Tibial artery (tissue), 4 donors: ENCODE measurements at regions not wholly inside any gene's neighbourhood (a gene's known extent, or its start where the extent isn't known, plus 50 kb on each side); places are given as distances from the start of the nearest gene placed in this dataset.
"Not testable (repeated sequence)": the region's sequence is repeated elsewhere in the genome, so short reads cannot be mapped to it uniquely, and the experiment has no call there.

Experiments
- DNase-seq, 2 donors: peaks; one replicate each; pipeline ENCODE4 v3.0.0-alpha.2; 2019
- H3K27ac ChIP-seq, 2 donors: fragments of 200-600 bp; sonication (generic) in 1 of 2; 1 replicate in 1 of 2; 2 replicates in 1 of 2; pipeline ENCODE4 v1.5.1; 2018 to 2019; ENCODE audit warnings: mild to moderate bottlenecking in 1 of 2
- H3K27me3 ChIP-seq, 2 donors: fragments of 200-600 bp; sonication (generic) in 1 of 2; one replicate each; pipeline versions ENCODE4 v1.5.1 to v1.6.0; 2016 to 2019
- H3K36me3 ChIP-seq, 3 donors: fragments of 200-600 bp; sonication (generic) in 2 of 3; one replicate each; pipeline ENCODE4 v1.5.1; 2016 to 2019; ENCODE audit warnings: mild to moderate bottlenecking in 2 of 3
- H3K4me1 ChIP-seq, 4 donors: fragments of 200-600 bp; sonication (generic) in 2 of 4; 1 replicate in 3 of 4; 2 replicates in 1 of 4; pipeline ENCODE4 v1.5.1; 2016 to 2019
- H3K4me3 ChIP-seq, 2 donors: fragments of 200-600 bp; sonication (generic) in 1 of 2; 1 replicate in 1 of 2; 2 replicates in 1 of 2; pipeline ENCODE4 v1.5.1; 2018 to 2019; ENCODE audit warnings: mild to moderate bottlenecking in 2 of 2
- H3K9me3 ChIP-seq, 3 donors: fragments of 200-600 bp; sonication (generic) in 1 of 3; one replicate each; pipeline ENCODE4 v1.5.1; 2016 to 2019
- CTCF ChIP-seq, 2 experiments: fragments of 200-600 bp in 1 of 2; fragments of 450-650 bp in 1 of 2; IDR thresholded peaks; one replicate each; pipeline ENCODE4 v1.5.1; 2017 to 2019; ENCODE audit warnings: antibody characterized with exemption in 2 of 2, mild to moderate bottlenecking in 1 of 2, moderate library complexity in 1 of 2
- intact Hi-C: fragments of 100-400 bp; cut with DNase I; formaldehyde crosslinking; loops from one replicate; pipeline ENCODE4 v1.15.0; 2023; ENCODE audit warnings: low total_unique reads

GRCh38 chr4:112708772-112709171 is 71.8 kb downstream of the LARP7 start:
- no peak for DNase-seq
- no peaks in the 10 kb centered on the region for H3K9me3 ChIP-seq
- no peak overlapping the region for H3K4me3 ChIP-seq
- intact Hi-C loops: no loop called here
- peaks cover 0 to 7% of the 10 kb centered on the region in 2 donors for H3K27me3 ChIP-seq
- TF ChIP-seq CTCF (IDR thresholded peaks at IDR 0.05): no peak
- no peak overlapping the region for H3K27ac ChIP-seq
- H3K4me1 ChIP-seq: peaks cover 0 to 19% (median 12%) of the 10 kb centered on the region in 4 donors
- no peaks in the 10 kb centered on the region for H3K36me3 ChIP-seq

GRCh38 chr4:112714922-112715901 is 78.3 kb downstream of the LARP7 start:
- no peak for DNase-seq
- TF ChIP-seq CTCF (IDR thresholded peaks at IDR 0.05): no peak
- Histone ChIP-seq H3K36me3 (no peaks in the 10 kb centered on the region), H3K4me3 (no peak overlapping the region), H3K27ac (no peak overlapping the region), H3K9me3 (no peaks in the 10 kb centered on the region), H3K4me1 (no peaks in the 10 kb centered on the region), H3K27me3 (no peaks in the 10 kb centered on the region)
- intact Hi-C loops: no loop called here

- Histone ChIP-seq H3K9me3 (no peaks in the 10 kb centered on the region), H3K27me3 (no peaks in the 10 kb centered on the region), H3K4me1 (no peaks in the 10 kb centered on the region), H3K36me3 (no peaks in the 10 kb centered on the region), H3K27ac (no peak overlapping the region), H3K4me3 (no peak overlapping the region)
- no peak for DNase-seq
- no peak for TF ChIP-seq CTCF (IDR thresholded peaks at IDR 0.05)
- intact Hi-C loops: no loop called here
Measured at GRCh38 chr4:112717856-112718255, 80.9 kb downstream of the LARP7 start.

GRCh38 chr4:112721627-112722026 is 84.7 kb downstream of the LARP7 start:
- Histone ChIP-seq H3K4me1 (no peaks in the 10 kb centered on the region), H3K27ac (no peak overlapping the region), H3K27me3 (no peaks in the 10 kb centered on the region), H3K4me3 (no peak overlapping the region), H3K36me3 (no peaks in the 10 kb centered on the region), H3K9me3 (no peaks in the 10 kb centered on the region)
- TF ChIP-seq CTCF (IDR thresholded peaks at IDR 0.05): no peak
- DNase-seq: no peak
- intact Hi-C loops: no loop called here

- H3K4me1 ChIP-seq: no peaks in the 10 kb centered on the region
- H3K27ac ChIP-seq: no peak overlapping the region
- no peak for TF ChIP-seq CTCF (IDR thresholded peaks at IDR 0.05)
- H3K4me3 ChIP-seq: no peak overlapping the region
- no peak for DNase-seq
- intact Hi-C loops: no loop called here
- H3K27me3 ChIP-seq: no peaks in the 10 kb centered on the region
- no peaks in the 10 kb centered on the region for H3K9me3 ChIP-seq
- H3K36me3 ChIP-seq: no peaks in the 10 kb centered on the region
Measured at GRCh38 chr4:112726041-112726440, 89.1 kb downstream of the LARP7 start.

GRCh38 chr4:112727728-112728127 is 90.8 kb downstream of the LARP7 start:
- H3K4me3 ChIP-seq, H3K9me3 ChIP-seq, intact Hi-C loops, H3K27ac ChIP-seq, H3K4me1 ChIP-seq, DNase-seq, H3K36me3 ChIP-seq, H3K27me3 ChIP-seq: not testable (repeated sequence)
